ENCODE measurements at regions not wholly inside any gene's neighbourhood (a gene's known extent, or its start where the extent isn't known, plus 50 kb on each side); places are given as distances from the start of the nearest gene placed in this dataset.

GRCh38 chr5:158013939-158014338 lies 155.0 kb upstream of the CLINT1 start:
- peak in 1 of 3 donors; percentile 50 for DNase-seq
- Histone ChIP-seq H3K9me3 (no peaks in the 10 kb centered on the region), H3K4me3 (no peak overlapping the region), H3K36me3 (no peaks in the 10 kb centered on the region), H3K4me1 (no peaks in the 10 kb centered on the region), H3K27ac (no peak overlapping the region), H3K27me3 (no peaks in the 10 kb centered on the region)
- no peak for TF ChIP-seq POLR2A (IDR thresholded peaks at IDR 0.05)
- TF ChIP-seq, protein P1, sequence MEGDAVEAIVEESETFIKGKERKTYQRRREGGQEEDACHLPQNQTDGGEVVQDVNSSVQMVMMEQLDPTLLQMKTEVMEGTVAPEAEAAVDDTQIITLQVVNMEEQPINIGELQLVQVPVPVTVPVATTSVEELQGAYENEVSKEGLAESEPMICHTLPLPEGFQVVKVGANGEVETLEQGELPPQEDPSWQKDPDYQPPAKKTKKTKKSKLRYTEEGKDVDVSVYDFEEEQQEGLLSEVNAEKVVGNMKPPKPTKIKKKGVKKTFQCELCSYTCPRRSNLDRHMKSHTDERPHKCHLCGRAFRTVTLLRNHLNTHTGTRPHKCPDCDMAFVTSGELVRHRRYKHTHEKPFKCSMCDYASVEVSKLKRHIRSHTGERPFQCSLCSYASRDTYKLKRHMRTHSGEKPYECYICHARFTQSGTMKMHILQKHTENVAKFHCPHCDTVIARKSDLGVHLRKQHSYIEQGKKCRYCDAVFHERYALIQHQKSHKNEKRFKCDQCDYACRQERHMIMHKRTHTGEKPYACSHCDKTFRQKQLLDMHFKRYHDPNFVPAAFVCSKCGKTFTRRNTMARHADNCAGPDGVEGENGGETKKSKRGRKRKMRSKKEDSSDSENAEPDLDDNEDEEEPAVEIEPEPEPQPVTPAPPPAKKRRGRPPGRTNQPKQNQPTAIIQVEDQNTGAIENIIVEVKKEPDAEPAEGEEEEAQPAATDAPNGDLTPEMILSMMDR (IDR thresholded peaks at IDR 0.05): peak in 4 of 6 experiments; percentile 13 to 48 (median 28)

DNA sequence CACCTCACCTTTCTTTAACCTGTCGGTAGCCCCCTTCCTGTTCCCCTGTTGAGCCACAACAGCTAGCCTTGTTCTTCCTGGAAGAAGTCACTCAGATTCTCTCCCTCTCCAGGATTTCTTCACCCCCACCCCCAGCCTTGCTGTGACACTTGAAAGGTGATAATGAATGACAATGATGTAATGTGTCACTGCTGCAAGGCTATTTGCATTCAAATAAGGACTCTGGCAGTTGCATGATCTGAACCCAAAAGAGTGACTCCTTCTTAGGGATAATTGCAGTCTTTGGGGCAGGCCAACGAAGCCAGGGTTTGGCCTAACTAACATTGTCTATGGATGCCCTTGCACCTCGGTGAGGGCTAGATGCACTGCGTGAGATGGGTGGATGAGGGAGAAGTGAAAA lies 154.4 kb upstream of the CLINT1 start:
- TF ChIP-seq POLR2A (IDR thresholded peaks at IDR 0.05): no peak
- TF ChIP-seq, protein P1 (IDR thresholded peaks at IDR 0.05): no peak
- Histone ChIP-seq H3K9me3 (no peaks in the 10 kb centered on the region), H3K4me1 (no peaks in the 10 kb centered on the region), H3K4me3 (no peak overlapping the region), H3K27ac (no peak overlapping the region), H3K27me3 (no peaks in the 10 kb centered on the region), H3K36me3 (no peaks in the 10 kb centered on the region)
- no peak for DNase-seq

DNA sequence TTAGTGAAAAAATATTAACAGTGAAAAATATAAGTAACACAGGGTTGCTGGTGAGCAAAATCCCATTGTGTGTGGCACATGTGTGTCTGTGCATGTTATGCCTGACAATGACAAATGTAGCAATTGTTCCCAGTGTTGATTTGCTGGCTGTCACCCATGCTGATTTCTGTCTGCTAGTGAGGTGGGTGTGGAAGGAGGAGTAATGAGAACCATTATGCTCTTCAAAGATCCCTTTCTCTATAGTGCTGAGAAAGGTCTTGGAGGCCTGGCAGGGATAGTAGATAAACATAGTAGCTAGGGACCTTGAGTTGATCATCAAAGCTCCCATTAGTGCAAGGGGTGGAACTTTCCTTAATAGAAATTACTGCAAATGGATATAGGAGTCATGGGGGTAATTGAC lies 152.5 kb upstream of the CLINT1 start:
- no peak overlapping the region for H3K27ac ChIP-seq
- no peak overlapping the region for H3K4me3 ChIP-seq
- no peak for DNase-seq
- no peaks in the 10 kb centered on the region for H3K27me3 ChIP-seq
- no peaks in the 10 kb centered on the region for H3K4me1 ChIP-seq
- TF ChIP-seq, protein P1 (IDR thresholded peaks at IDR 0.05): no peak
- no peak for TF ChIP-seq POLR2A (IDR thresholded peaks at IDR 0.05)
- no peaks in the 10 kb centered on the region for H3K9me3 ChIP-seq
- H3K36me3 ChIP-seq: no peaks in the 10 kb centered on the region

DNA sequence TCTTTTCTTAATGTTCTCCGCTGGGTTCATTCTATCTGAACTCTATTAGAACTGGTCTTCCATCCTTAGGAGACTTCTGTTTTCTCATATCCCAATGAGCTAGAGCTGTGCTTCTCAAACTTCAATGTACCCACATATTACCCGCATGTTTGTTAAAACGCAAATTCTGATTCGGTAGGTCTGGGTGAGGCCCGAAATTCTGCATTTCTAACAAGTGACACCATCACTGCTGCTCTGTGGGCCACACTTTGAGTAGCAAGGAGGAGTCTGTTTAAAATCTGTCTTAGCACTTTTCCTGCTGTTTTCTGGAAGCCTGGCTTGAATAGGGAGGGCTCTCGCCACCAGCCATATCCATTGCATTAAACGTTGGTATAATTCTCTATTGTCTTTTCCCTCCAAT lies 151.9 kb upstream of the CLINT1 start:
- no peaks in the 10 kb centered on the region for H3K27me3 ChIP-seq
- H3K4me3 ChIP-seq: no peak overlapping the region
- H3K9me3 ChIP-seq: no peaks in the 10 kb centered on the region
- TF ChIP-seq POLR2A (IDR thresholded peaks at IDR 0.05): no peak
- TF ChIP-seq, protein P1 (IDR thresholded peaks at IDR 0.05): no peak
- H3K4me1 ChIP-seq: no peaks in the 10 kb centered on the region
- no peak for DNase-seq
- no peak overlapping the region for H3K27ac ChIP-seq
- H3K36me3 ChIP-seq: no peaks in the 10 kb centered on the region

DNA sequence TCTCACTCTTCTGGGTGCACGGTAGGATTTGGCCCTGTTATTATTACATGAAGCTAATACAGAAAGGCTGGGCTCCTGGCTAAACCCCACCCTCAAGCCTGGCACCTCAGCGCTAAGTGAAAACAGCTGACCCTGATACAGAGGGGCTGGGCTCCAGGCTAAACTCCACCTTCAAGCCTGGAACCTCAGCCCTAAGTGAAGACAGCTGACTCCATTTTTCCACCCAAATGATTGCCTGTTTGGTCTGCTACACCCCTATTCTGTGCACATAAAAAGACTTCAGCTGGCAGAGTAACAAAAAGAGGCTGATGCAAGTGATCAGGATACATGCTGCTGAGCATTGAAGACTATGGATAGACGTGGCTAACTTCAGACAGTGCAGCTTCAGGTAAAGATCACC lies 148.4 kb upstream of the CLINT1 start:
- no peak for DNase-seq
- Histone ChIP-seq H3K9me3 (no peaks in the 10 kb centered on the region), H3K36me3 (no peaks in the 10 kb centered on the region), H3K4me3 (no peak overlapping the region), H3K27ac (no peak overlapping the region), H3K4me1 (no peaks in the 10 kb centered on the region), H3K27me3 (no peaks in the 10 kb centered on the region)
- TF ChIP-seq, protein P1 (IDR thresholded peaks at IDR 0.05): no peak
- no peak for TF ChIP-seq POLR2A (IDR thresholded peaks at IDR 0.05)

DNA sequence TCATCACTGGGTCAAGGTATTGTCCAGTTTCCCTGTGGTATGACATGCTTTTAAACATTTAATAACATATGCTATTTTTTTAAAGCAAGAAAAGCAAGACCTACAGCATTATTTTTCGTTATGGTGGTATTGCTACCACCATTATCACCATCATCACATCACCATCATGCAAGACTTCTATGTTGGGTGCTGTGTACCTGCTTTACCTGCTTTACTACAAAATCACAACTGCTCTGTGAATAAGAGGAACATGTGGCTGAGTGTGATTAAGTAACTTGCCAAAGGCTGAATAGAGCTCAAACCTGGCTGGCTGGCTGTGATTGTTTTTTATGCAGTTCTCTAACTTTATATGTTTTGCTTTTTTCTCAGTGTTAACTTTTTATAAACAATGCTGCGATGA lies 140.8 kb upstream of the CLINT1 start:
- TF ChIP-seq, protein P1 (IDR thresholded peaks at IDR 0.05): no peak
- TF ChIP-seq POLR2A (IDR thresholded peaks at IDR 0.05): no peak
- no peak for DNase-seq
- Histone ChIP-seq H3K9me3 (no peaks in the 10 kb centered on the region), H3K27me3 (no peaks in the 10 kb centered on the region), H3K36me3 (no peaks in the 10 kb centered on the region), H3K4me3 (no peak overlapping the region), H3K27ac (no peak overlapping the region), H3K4me1 (peaks cover 0 to 2% (median 0%) of the 10 kb centered on the region in 4 donors)

Measured in Peyer's patch (tissue), 4 donors.